Fibroblast of mammary gland (primary cell): ENCODE measurements at regions not wholly inside any gene's neighbourhood (a gene's known extent, or its start where the extent isn't known, plus 50 kb on each side); places are given as distances from the start of the nearest gene placed in this dataset.

Experiments used
- DNase-seq: peaks from one replicate; pipeline ENCODE4 v3.0.0-alpha.2; 2010; ENCODE audit warnings: low read depth
- H3K4me3 ChIP-seq: 2 replicates; pipeline ENCODE4 v1.5.1; 2011; ENCODE audit warnings: low read depth, mild to moderate bottlenecking, low read length, moderate library complexity; ENCODE audit not compliant: control insufficient read depth
- CTCF ChIP-seq: conservative IDR thresholded peaks from 2 replicates; pipeline ENCODE4 v1.5.1; 2011; ENCODE audit warnings: low read depth, low read length, inconsistent platforms; ENCODE audit not compliant: control insufficient read depth, insufficient read depth

- no peak for TF ChIP-seq CTCF
- no peak overlapping the region for H3K4me3 ChIP-seq
- peak; percentile 61 for DNase-seq
These were observed 419.4 kb downstream of the MEIS1 start for GRCh38 chr2:66854298-66854697.

GRCh38 chr2:66862885-66863650 is 428.1 kb downstream of the MEIS1 start:
- no peak for TF ChIP-seq CTCF
- DNase-seq = peak; percentile 82
- no peak overlapping the region for H3K4me3 ChIP-seq

- TF ChIP-seq CTCF = no peak
- DNase-seq = peak; percentile 65
- no peak overlapping the region for H3K4me3 ChIP-seq
These were observed 430.2 kb downstream of the MEIS1 start for GRCh38 chr2:66865161-66865560.

- no peak for TF ChIP-seq CTCF
These were observed 431.6 kb downstream of the MEIS1 start for GRCh38 chr2:66866331-66867062.

GRCh38 chr2:66867063-66867441 is 432.1 kb downstream of the MEIS1 start:
- no peak for TF ChIP-seq CTCF
- no peak overlapping the region for H3K4me3 ChIP-seq
- peak; percentile 66 for DNase-seq

More at GRCh38 chr2:66866331-66867062, 431.6 kb downstream of the MEIS1 start:
- DNase-seq = no peak
- no peak overlapping the region for H3K4me3 ChIP-seq

- no peak for TF ChIP-seq CTCF
These were observed 434.2 kb downstream of the MEIS1 start for GRCh38 chr2:66869076-66869475.

More at GRCh38 chr2:66869076-66869475, 434.2 kb downstream of the MEIS1 start:
- DNase-seq = peak; percentile 94
- no peak overlapping the region for H3K4me3 ChIP-seq
